T-cell (primary cell): ENCODE measurements at regions not wholly inside any gene's neighbourhood (a gene's known extent, or its start where the extent isn't known, plus 50 kb on each side); places are given as distances from the start of the nearest gene placed in this dataset.

Experiments
- ATAC-seq, 4 experiments: fragments of 200-7000 bp in 3 of 4; fragments of 150-1000 bp in 1 of 4; cut with Tn5 transposase; replicated peaks in 1 of 4; 1 replicate in 3 of 4; 2 replicates in 1 of 4; pipeline ENCODE4 v1.10.0; 2021; ENCODE audit warnings: moderate library complexity in 3 of 4, mild to moderate bottlenecking in 2 of 4, moderate number of reproducible peaks in 1 of 4
- CTCF ChIA-PET, 2 donors: fragments of 300-600 bp; sonication (Branson Sonifier 250); formaldehyde crosslinking; loops; one replicate each; lab custom pipeline; 2022; ENCODE audit warnings: antibody characterized with exemption in 2 of 2; lab: Charles Lee
- POLR2A ChIA-PET, 2 donors: fragments of 300-600 bp; sonication (Branson Sonifier 250); formaldehyde crosslinking; loops; one replicate each; lab custom pipeline; 2022; ENCODE audit warnings: antibody characterized with exemption in 2 of 2; lab: Charles Lee
- DNase-seq, 35 experiments: peaks; one replicate each; pipeline versions ENCODE4 v3.0.0 to v3.0.0-alpha.2; 2013 to 2023
- H3K27ac ChIP-seq: one replicate; pipeline ENCODE4 v1.5.1; 2013; ENCODE audit warnings: low read length
- H3K27me3 ChIP-seq, 2 experiments: replicated peaks in 1 of 2; 1 replicate in 1 of 2; 2 replicates in 1 of 2; pipeline versions ENCODE4 v1.6.1 to v1.7.0; 2013; ENCODE audit warnings: low read length in 1 of 2, mixed read lengths in 1 of 2; ENCODE audit not compliant: control insufficient read depth in 2 of 2, insufficient read depth in 2 of 2; ENCODE audit errors: extremely low read depth in 1 of 2
- H3K36me3 ChIP-seq, 2 donors: 1 replicate in 1 of 2; 2 replicates in 1 of 2; pipeline versions ENCODE4 v1.6.1 to v1.7.0; 2013; ENCODE audit warnings: low read length in 1 of 2; ENCODE audit not compliant: control insufficient read depth in 2 of 2, insufficient read depth in 1 of 2; ENCODE audit errors: extremely low read depth in 1 of 2
- H3K4me1 ChIP-seq, 2 experiments: 1 replicate in 1 of 2; 2 replicates in 1 of 2; pipeline versions ENCODE4 v1.6.1 to v1.7.0; 2013; ENCODE audit warnings: low read length in 2 of 2, mixed read lengths in 1 of 2; ENCODE audit not compliant: insufficient read depth in 2 of 2, control insufficient read depth in 1 of 2; ENCODE audit errors: extremely low read depth in 1 of 2
- H3K4me3 ChIP-seq, 2 donors: 1 replicate in 1 of 2; 2 replicates in 1 of 2; pipeline versions ENCODE4 v1.5.1 to v1.7.0; 2013; ENCODE audit warnings: mild to moderate bottlenecking in 2 of 2, low read length in 1 of 2, moderate library complexity in 1 of 2; ENCODE audit not compliant: control insufficient read depth in 1 of 2; ENCODE audit errors: extremely low read depth in 1 of 2
- H3K9me3 ChIP-seq: 2 replicates; pipeline ENCODE4 v1.7.0; 2013
- H3K27ac Mint-ChIP-seq, 2 donors: one replicate each; pipeline ENCODE4 v1.8.0; 2020 to 2021; ENCODE audit warnings: mild to moderate bottlenecking in 2 of 2, mixed read lengths in 2 of 2
- H3K27me3 Mint-ChIP-seq, 2 donors: one replicate each; pipeline ENCODE4 v1.8.0; 2021 to 2022; ENCODE audit warnings: mixed read lengths in 2 of 2
- H3K36me3 Mint-ChIP-seq: one replicate; pipeline ENCODE4 v1.8.0; 2021; ENCODE audit warnings: mixed read lengths
- H3K4me1 Mint-ChIP-seq, 3 donors: one replicate each; pipeline ENCODE4 v1.8.0; 2020 to 2022; ENCODE audit warnings: mixed read lengths in 3 of 3, mild to moderate bottlenecking in 1 of 3
- H3K4me3 Mint-ChIP-seq, 3 donors: one replicate each; pipeline ENCODE4 v1.8.0; 2020 to 2022; ENCODE audit warnings: mild to moderate bottlenecking in 3 of 3, mixed read lengths in 3 of 3, moderate library complexity in 3 of 3
- H3K9me3 Mint-ChIP-seq, 3 donors: one replicate each; pipeline ENCODE4 v1.8.0; 2020 to 2022; ENCODE audit warnings: mixed read lengths in 3 of 3
- WGBS: methylation state at CpG from one replicate; pipeline ENCODE4 v1.1.5; 2013; ENCODE audit warnings: missing lambda C conversion rate; ENCODE audit not compliant: insufficient coverage; 5-methylcytosine and 5-hydroxymethylcytosine counted together

- H3K27me3 Mint-ChIP-seq: no peaks in the 10 kb centered on the region
- Histone ChIP-seq H3K9me3 (no peaks in the 10 kb centered on the region), H3K36me3 (no peaks in the 10 kb centered on the region), H3K27ac (no peak overlapping the region), H3K4me3 (no peak overlapping the region), H3K27me3 (no peaks in the 10 kb centered on the region), H3K4me1 (no peaks in the 10 kb centered on the region)
- ATAC-seq: no peak
- CTCF ChIA-PET: no interaction called here
- no peak overlapping the region for H3K4me3 Mint-ChIP-seq
- no peaks in the 10 kb centered on the region for H3K36me3 Mint-ChIP-seq
- H3K4me1 Mint-ChIP-seq: no peaks in the 10 kb centered on the region
- no peak for DNase-seq
- no peaks in the 10 kb centered on the region for H3K9me3 Mint-ChIP-seq
- no peak overlapping the region for H3K27ac Mint-ChIP-seq
- 95% methylated on average over 15 of the region's 29 CpGs for WGBS
- POLR2A ChIA-PET: no interaction called here
Observed at GRCh38 chrX:26873736-26874135, 589.4 kb downstream of the PPP4R3C start.

- Histone ChIP-seq H3K27me3 (no peaks in the 10 kb centered on the region), H3K36me3 (no peaks in the 10 kb centered on the region), H3K9me3 (no peaks in the 10 kb centered on the region), H3K27ac (no peak overlapping the region), H3K4me3 (no peak overlapping the region), H3K4me1 (no peaks in the 10 kb centered on the region)
- Mint-ChIP-seq H3K4me3 (no peak overlapping the region), H3K27ac (no peak overlapping the region), H3K4me1 (no peaks in the 10 kb centered on the region), H3K9me3 (no peaks in the 10 kb centered on the region), H3K27me3 (no peaks in the 10 kb centered on the region), H3K36me3 (no peaks in the 10 kb centered on the region)
- WGBS: no CpG with 5 or more reads among the region's 1 CpG
- CTCF ChIA-PET: no interaction called here
- no peak for DNase-seq
- no peak for ATAC-seq
- POLR2A ChIA-PET: no interaction called here
Observed at GRCh38 chrX:26871967-26872366, 591.2 kb downstream of the PPP4R3C start.

- Mint-ChIP-seq H3K4me3 (no peak overlapping the region), H3K9me3 (peaks cover 0 to 6% (median 0%) of the 10 kb centered on the region in 3 donors), H3K36me3 (no peaks in the 10 kb centered on the region), H3K27me3 (no peaks in the 10 kb centered on the region), H3K27ac (no peak overlapping the region), H3K4me1 (no peaks in the 10 kb centered on the region)
- Histone ChIP-seq H3K27me3 (no peaks in the 10 kb centered on the region), H3K36me3 (no peaks in the 10 kb centered on the region), H3K27ac (no peak overlapping the region), H3K4me1 (no peaks in the 10 kb centered on the region), H3K9me3 (no peaks in the 10 kb centered on the region), H3K4me3 (no peak overlapping the region)
- WGBS: no CpG with 5 or more reads among the region's 1 CpG
- CTCF ChIA-PET: no interaction called here
- POLR2A ChIA-PET: no interaction called here
- no peak for ATAC-seq
- DNase-seq: no peak
Observed at GRCh38 chrX:26851981-26852380, 611.2 kb downstream of the PPP4R3C start.

- Mint-ChIP-seq H3K4me1 (no peaks in the 10 kb centered on the region), H3K36me3 (no peaks in the 10 kb centered on the region), H3K9me3 (peaks cover 0 to 15% (median 0%) of the 10 kb centered on the region in 3 donors), H3K27me3 (peaks cover 0 to 3% of the 10 kb centered on the region in 2 donors), H3K4me3 (no peak overlapping the region), H3K27ac (no peak overlapping the region)
- no peak overlapping the region for H3K4me3 ChIP-seq
- no peaks in the 10 kb centered on the region for H3K36me3 ChIP-seq
- no peak for DNase-seq
- POLR2A ChIA-PET: no interaction called here
- H3K27ac ChIP-seq: no peak overlapping the region
- H3K9me3 ChIP-seq: no peaks in the 10 kb centered on the region
- ATAC-seq: no peak
- CTCF ChIA-PET: no interaction called here
- H3K27me3 ChIP-seq: no peaks in the 10 kb centered on the region
- WGBS: no CpG with 5 or more reads among the region's 2 CpGs
- no peaks in the 10 kb centered on the region for H3K4me1 ChIP-seq
Observed at GRCh38 chrX:26848511-26848910, 614.6 kb downstream of the PPP4R3C start.

GRCh38 chrX:26845056-26845455 is 618.1 kb downstream of the PPP4R3C start:
- ChIA-PET CTCF (no interaction called here), POLR2A (no interaction called here)
- DNase-seq (no peak), ATAC-seq (no peak)
- no CpG with 5 or more reads among the region's 2 CpGs for WGBS
- H3K27ac ChIP-seq: no peak overlapping the region
- Mint-ChIP-seq H3K4me1 (no peaks in the 10 kb centered on the region), H3K27ac (no peak overlapping the region), H3K27me3 (peaks cover 0 to 3% of the 10 kb centered on the region in 2 donors), H3K4me3 (no peak overlapping the region), H3K36me3 (no peaks in the 10 kb centered on the region), H3K9me3 (peaks cover 0 to 12% (median 0%) of the 10 kb centered on the region in 3 donors)
- no peaks in the 10 kb centered on the region for H3K27me3 ChIP-seq
- H3K4me1 ChIP-seq: no peaks in the 10 kb centered on the region
- no peak overlapping the region for H3K4me3 ChIP-seq
- H3K9me3 ChIP-seq: no peaks in the 10 kb centered on the region
- no peaks in the 10 kb centered on the region for H3K36me3 ChIP-seq

- Histone ChIP-seq H3K27ac (no peak overlapping the region), H3K4me1 (no peaks in the 10 kb centered on the region), H3K4me3 (no peak overlapping the region), H3K36me3 (no peaks in the 10 kb centered on the region), H3K9me3 (no peaks in the 10 kb centered on the region), H3K27me3 (no peaks in the 10 kb centered on the region)
- Mint-ChIP-seq H3K36me3 (no peaks in the 10 kb centered on the region), H3K4me3 (no peak overlapping the region), H3K27ac (no peak overlapping the region), H3K9me3 (peaks cover 0 to 7% (median 0%) of the 10 kb centered on the region in 3 donors), H3K27me3 (peaks cover 0 to 8% of the 10 kb centered on the region in 2 donors), H3K4me1 (no peaks in the 10 kb centered on the region)
- 0% methylated on average over 1 of the region's 1 CpG for WGBS
- ATAC-seq (no peak), DNase-seq (no peak)
- ChIA-PET CTCF (no interaction called here), POLR2A (no interaction called here)
Observed at GRCh38 chrX:26822448-26822847, 606.5 kb downstream of the MAGEB5 start.

GRCh38 chrX:26789751-26790150 is 573.8 kb downstream of the MAGEB5 start:
- Histone ChIP-seq H3K4me3 (no peak overlapping the region), H3K9me3 (no peaks in the 10 kb centered on the region), H3K4me1 (no peaks in the 10 kb centered on the region), H3K36me3 (no peaks in the 10 kb centered on the region), H3K27ac (no peak overlapping the region), H3K27me3 (no peaks in the 10 kb centered on the region)
- POLR2A ChIA-PET: no interaction called here
- H3K4me1 Mint-ChIP-seq: no peaks in the 10 kb centered on the region
- H3K27me3 Mint-ChIP-seq: no peaks in the 10 kb centered on the region
- no peaks in the 10 kb centered on the region for H3K36me3 Mint-ChIP-seq
- no peak overlapping the region for H3K4me3 Mint-ChIP-seq
- H3K27ac Mint-ChIP-seq: no peak overlapping the region
- H3K9me3 Mint-ChIP-seq: peaks cover 0 to 4% (median 3%) of the 10 kb centered on the region in 3 donors
- CTCF ChIA-PET: no interaction called here
- DNase-seq (no peak), ATAC-seq (no peak)
